Ishikawa (cell line): ENCODE measurements at regions not wholly inside any gene's neighbourhood (a gene's known extent, or its start where the extent isn't known, plus 50 kb on each side); places are given as distances from the start of the nearest gene placed in this dataset.

Experiments
- CEBPB ChIP-seq: IDR thresholded peaks from 2 replicates; pipeline ENCODE4 v1.6.1; 2012
- CREB1 ChIP-seq: IDR thresholded peaks from 2 replicates; pipeline ENCODE4 v1.6.1; 2012; ENCODE audit warnings: low read depth
- EGR1 ChIP-seq: IDR thresholded peaks from 2 replicates; pipeline ENCODE4 v1.6.1; 2012
- EP300 ChIP-seq: IDR thresholded peaks from 2 replicates; pipeline ENCODE4 v1.6.1; 2012; ENCODE audit warnings: borderline replicate concordance
- FOXM1 ChIP-seq: IDR thresholded peaks from 2 replicates; pipeline ENCODE4 v1.6.1; 2012; ENCODE audit warnings: low read depth, borderline replicate concordance
- MAX ChIP-seq: IDR thresholded peaks from 2 replicates; pipeline ENCODE4 v1.6.1; 2012
- NFIC ChIP-seq: IDR thresholded peaks from 2 replicates; pipeline ENCODE4 v1.6.1; 2012
- RAD21 ChIP-seq: IDR thresholded peaks from 2 replicates; pipeline ENCODE4 v1.6.1; 2012; ENCODE audit warnings: low read depth
- TAF1 ChIP-seq: IDR thresholded peaks from 2 replicates; pipeline ENCODE4 v1.6.1; 2012; ENCODE audit warnings: low read depth, mild to moderate bottlenecking
- TCF12 ChIP-seq: IDR thresholded peaks from 2 replicates; pipeline ENCODE4 v1.6.1; 2012; ENCODE audit warnings: low read depth
- TEAD4 ChIP-seq: IDR thresholded peaks from 2 replicates; pipeline ENCODE4 v1.6.1; 2012
- USF1 ChIP-seq: IDR thresholded peaks from 2 replicates; pipeline ENCODE4 v1.6.1; 2012
- YY1 ChIP-seq: IDR thresholded peaks from 2 replicates; pipeline ENCODE4 v1.6.1; 2012; ENCODE audit warnings: low read depth
- ZBTB7A ChIP-seq: IDR thresholded peaks from 2 replicates; pipeline ENCODE4 v1.6.1; 2012; ENCODE audit warnings: low read depth
- TF ChIP-seq, protein P1 (sequence below): IDR thresholded peaks from 2 replicates; pipeline ENCODE4 v1.6.1; 2012; ENCODE audit warnings: low read depth, mild to moderate bottlenecking

DNA sequence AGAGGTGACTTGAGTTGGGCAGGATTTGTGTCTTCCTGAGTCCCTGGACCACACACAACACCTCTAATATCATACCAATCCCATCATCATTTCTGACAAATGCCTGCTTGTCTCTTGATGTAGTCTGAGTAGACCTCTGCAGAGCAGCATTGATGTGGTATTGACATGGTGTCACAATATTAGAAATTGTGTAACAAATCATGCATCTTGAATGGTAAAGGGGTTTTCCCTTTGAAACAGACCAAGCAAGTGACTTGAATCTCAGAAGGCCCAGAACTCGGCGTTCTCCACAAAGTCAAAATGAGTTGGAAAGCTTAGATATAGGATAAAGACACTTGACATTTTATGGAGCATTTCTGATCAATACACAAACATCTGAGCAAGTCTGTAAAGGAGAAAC lies 72.7 kb upstream of the KIRREL1 start:
- TF ChIP-seq MAX (no peak), CREB1 (no peak)

GRCh38 chr1:157925419-157926166 lies 67.9 kb upstream of the KIRREL1 start:
- TF ChIP-seq FOXM1 (no peak), MAX (0 out of 2 replicates have a peak, but pooled peaks have one; percentile 14)

GRCh38 chr1:157932069-157932468 lies 61.4 kb upstream of the KIRREL1 start:
- no peak for TF ChIP-seq USF1

- TF ChIP-seq MAX: no peak
- TF ChIP-seq, protein P1, sequence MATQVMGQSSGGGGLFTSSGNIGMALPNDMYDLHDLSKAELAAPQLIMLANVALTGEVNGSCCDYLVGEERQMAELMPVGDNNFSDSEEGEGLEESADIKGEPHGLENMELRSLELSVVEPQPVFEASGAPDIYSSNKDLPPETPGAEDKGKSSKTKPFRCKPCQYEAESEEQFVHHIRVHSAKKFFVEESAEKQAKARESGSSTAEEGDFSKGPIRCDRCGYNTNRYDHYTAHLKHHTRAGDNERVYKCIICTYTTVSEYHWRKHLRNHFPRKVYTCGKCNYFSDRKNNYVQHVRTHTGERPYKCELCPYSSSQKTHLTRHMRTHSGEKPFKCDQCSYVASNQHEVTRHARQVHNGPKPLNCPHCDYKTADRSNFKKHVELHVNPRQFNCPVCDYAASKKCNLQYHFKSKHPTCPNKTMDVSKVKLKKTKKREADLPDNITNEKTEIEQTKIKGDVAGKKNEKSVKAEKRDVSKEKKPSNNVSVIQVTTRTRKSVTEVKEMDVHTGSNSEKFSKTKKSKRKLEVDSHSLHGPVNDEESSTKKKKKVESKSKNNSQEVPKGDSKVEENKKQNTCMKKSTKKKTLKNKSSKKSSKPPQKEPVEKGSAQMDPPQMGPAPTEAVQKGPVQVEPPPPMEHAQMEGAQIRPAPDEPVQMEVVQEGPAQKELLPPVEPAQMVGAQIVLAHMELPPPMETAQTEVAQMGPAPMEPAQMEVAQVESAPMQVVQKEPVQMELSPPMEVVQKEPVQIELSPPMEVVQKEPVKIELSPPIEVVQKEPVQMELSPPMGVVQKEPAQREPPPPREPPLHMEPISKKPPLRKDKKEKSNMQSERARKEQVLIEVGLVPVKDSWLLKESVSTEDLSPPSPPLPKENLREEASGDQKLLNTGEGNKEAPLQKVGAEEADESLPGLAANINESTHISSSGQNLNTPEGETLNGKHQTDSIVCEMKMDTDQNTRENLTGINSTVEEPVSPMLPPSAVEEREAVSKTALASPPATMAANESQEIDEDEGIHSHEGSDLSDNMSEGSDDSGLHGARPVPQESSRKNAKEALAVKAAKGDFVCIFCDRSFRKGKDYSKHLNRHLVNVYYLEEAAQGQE: no peak
- TF ChIP-seq ZBTB7A: no peak
- TF ChIP-seq TEAD4: no peak
- no peak for TF ChIP-seq NFIC
- no peak for TF ChIP-seq USF1
- no peak for TF ChIP-seq YY1
- no peak for TF ChIP-seq CEBPB
- no peak for TF ChIP-seq TCF12
- no peak for TF ChIP-seq TAF1
- no peak for TF ChIP-seq EGR1
- no peak for TF ChIP-seq FOXM1
- no peak for TF ChIP-seq EP300
- no peak for TF ChIP-seq CREB1
- TF ChIP-seq RAD21: no peak
Observed at GRCh38 chr1:157937744-157938143, 55.7 kb upstream of the KIRREL1 start.

DNA sequence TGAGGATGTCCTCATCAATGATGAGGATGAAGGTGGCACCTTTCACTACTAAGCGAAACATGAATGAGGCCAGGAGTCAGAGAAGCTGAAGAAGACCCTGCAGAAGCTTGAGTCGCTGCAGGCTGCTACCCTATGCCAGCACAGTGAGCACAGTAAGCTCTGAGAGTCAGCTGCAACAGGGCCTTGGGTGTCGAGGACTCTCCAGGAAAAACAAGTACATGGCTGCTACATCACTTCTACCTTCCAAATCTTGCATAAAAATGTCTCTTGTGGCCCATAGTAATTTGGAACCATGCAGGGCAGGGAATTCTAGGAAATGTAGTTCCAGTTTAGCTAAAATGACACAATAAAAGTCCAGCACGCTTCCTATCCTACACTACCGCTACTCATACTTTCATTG lies 51.5 kb upstream of the KIRREL1 start:
- TF ChIP-seq TCF12 (no peak), RAD21 (no peak), CREB1 (no peak), EGR1 (no peak), EP300 (no peak), ZBTB7A (no peak), CEBPB (no peak), TAF1 (no peak), YY1 (no peak), USF1 (no peak), FOXM1 (no peak), NFIC (no peak), MAX (no peak)
- TF ChIP-seq, protein P1: no peak
